T-cell (primary cell): ENCODE measurements at regions not wholly inside any gene's neighbourhood (a gene's known extent, or its start where the extent isn't known, plus 50 kb on each side); places are given as distances from the start of the nearest gene placed in this dataset.

ENCODE experiments used
- ATAC-seq, 4 experiments: fragments of 200-7000 bp in 3 of 4; fragments of 150-1000 bp in 1 of 4; cut with Tn5 transposase; replicated peaks in 1 of 4; 1 replicate in 3 of 4; 2 replicates in 1 of 4; pipeline ENCODE4 v1.10.0; 2021; ENCODE audit warnings: moderate library complexity in 3 of 4, mild to moderate bottlenecking in 2 of 4, moderate number of reproducible peaks in 1 of 4
- CTCF ChIA-PET, 2 donors: fragments of 300-600 bp; sonication (Branson Sonifier 250); formaldehyde crosslinking; loops; one replicate each; lab custom pipeline; 2022; ENCODE audit warnings: antibody characterized with exemption in 2 of 2; lab: Charles Lee
- POLR2A ChIA-PET, 2 donors: fragments of 300-600 bp; sonication (Branson Sonifier 250); formaldehyde crosslinking; loops; one replicate each; lab custom pipeline; 2022; ENCODE audit warnings: antibody characterized with exemption in 2 of 2; lab: Charles Lee
- DNase-seq, 35 experiments: peaks; one replicate each; pipeline versions ENCODE4 v3.0.0 to v3.0.0-alpha.2; 2013 to 2023
- H3K27ac ChIP-seq: one replicate; pipeline ENCODE4 v1.5.1; 2013; ENCODE audit warnings: low read length
- H3K27me3 ChIP-seq, 2 experiments: replicated peaks in 1 of 2; 1 replicate in 1 of 2; 2 replicates in 1 of 2; pipeline versions ENCODE4 v1.6.1 to v1.7.0; 2013; ENCODE audit warnings: low read length in 1 of 2, mixed read lengths in 1 of 2; ENCODE audit not compliant: control insufficient read depth in 2 of 2, insufficient read depth in 2 of 2; ENCODE audit errors: extremely low read depth in 1 of 2
- H3K36me3 ChIP-seq, 2 donors: 1 replicate in 1 of 2; 2 replicates in 1 of 2; pipeline versions ENCODE4 v1.6.1 to v1.7.0; 2013; ENCODE audit warnings: low read length in 1 of 2; ENCODE audit not compliant: control insufficient read depth in 2 of 2, insufficient read depth in 1 of 2; ENCODE audit errors: extremely low read depth in 1 of 2
- H3K4me1 ChIP-seq, 2 experiments: 1 replicate in 1 of 2; 2 replicates in 1 of 2; pipeline versions ENCODE4 v1.6.1 to v1.7.0; 2013; ENCODE audit warnings: low read length in 2 of 2, mixed read lengths in 1 of 2; ENCODE audit not compliant: insufficient read depth in 2 of 2, control insufficient read depth in 1 of 2; ENCODE audit errors: extremely low read depth in 1 of 2
- H3K4me3 ChIP-seq, 2 donors: 1 replicate in 1 of 2; 2 replicates in 1 of 2; pipeline versions ENCODE4 v1.5.1 to v1.7.0; 2013; ENCODE audit warnings: mild to moderate bottlenecking in 2 of 2, low read length in 1 of 2, moderate library complexity in 1 of 2; ENCODE audit not compliant: control insufficient read depth in 1 of 2; ENCODE audit errors: extremely low read depth in 1 of 2
- H3K9me3 ChIP-seq: 2 replicates; pipeline ENCODE4 v1.7.0; 2013
- H3K27ac Mint-ChIP-seq, 2 donors: one replicate each; pipeline ENCODE4 v1.8.0; 2020 to 2021; ENCODE audit warnings: mild to moderate bottlenecking in 2 of 2, mixed read lengths in 2 of 2
- H3K27me3 Mint-ChIP-seq, 2 donors: one replicate each; pipeline ENCODE4 v1.8.0; 2021 to 2022; ENCODE audit warnings: mixed read lengths in 2 of 2
- H3K36me3 Mint-ChIP-seq: one replicate; pipeline ENCODE4 v1.8.0; 2021; ENCODE audit warnings: mixed read lengths
- H3K4me1 Mint-ChIP-seq, 3 donors: one replicate each; pipeline ENCODE4 v1.8.0; 2020 to 2022; ENCODE audit warnings: mixed read lengths in 3 of 3, mild to moderate bottlenecking in 1 of 3
- H3K4me3 Mint-ChIP-seq, 3 donors: one replicate each; pipeline ENCODE4 v1.8.0; 2020 to 2022; ENCODE audit warnings: mild to moderate bottlenecking in 3 of 3, mixed read lengths in 3 of 3, moderate library complexity in 3 of 3
- H3K9me3 Mint-ChIP-seq, 3 donors: one replicate each; pipeline ENCODE4 v1.8.0; 2020 to 2022; ENCODE audit warnings: mixed read lengths in 3 of 3
- WGBS: methylation state at CpG from one replicate; pipeline ENCODE4 v1.1.5; 2013; ENCODE audit warnings: missing lambda C conversion rate; ENCODE audit not compliant: insufficient coverage; 5-methylcytosine and 5-hydroxymethylcytosine counted together

- H3K27me3 ChIP-seq, result peaks cover 0 to 10% of the 10 kb centered on the region in 2 experiments
- no peaks in the 10 kb centered on the region for H3K4me1 ChIP-seq
- H3K36me3 ChIP-seq, result no peaks in the 10 kb centered on the region
- H3K27ac ChIP-seq, result no peak overlapping the region
- ATAC-seq (no peak), DNase-seq (no peak)
- Mint-ChIP-seq H3K27me3 (peaks cover 19 to 22% of the 10 kb centered on the region in 2 donors), H3K4me1 (no peaks in the 10 kb centered on the region), H3K9me3 (no peaks in the 10 kb centered on the region), H3K4me3 (no peak overlapping the region), H3K36me3 (no peaks in the 10 kb centered on the region), H3K27ac (no peak overlapping the region)
- H3K4me3 ChIP-seq, result no peak overlapping the region
- POLR2A ChIA-PET, result no interaction called here
- CTCF ChIA-PET, result no interaction called here
- no peaks in the 10 kb centered on the region for H3K9me3 ChIP-seq
- 73% methylated on average over 4 of the region's 16 CpGs for WGBS
Observed at GRCh38 chr4:183838987-183839712, 66.0 kb upstream of the STOX2 start.

GRCh38 chr4:183840311-183840710 lies 64.8 kb upstream of the STOX2 start:
- Histone ChIP-seq H3K27me3 (peaks cover 0 to 10% of the 10 kb centered on the region in 2 experiments), H3K27ac (no peak overlapping the region), H3K4me3 (no peak overlapping the region), H3K9me3 (no peaks in the 10 kb centered on the region), H3K36me3 (no peaks in the 10 kb centered on the region), H3K4me1 (no peaks in the 10 kb centered on the region)
- ATAC-seq (peak in 3 of 4 experiments; percentile 44 to 61 (median 47)), DNase-seq (peak; percentile 8 to 73 (median 45))
- Mint-ChIP-seq H3K27ac (no peak overlapping the region), H3K36me3 (no peaks in the 10 kb centered on the region), H3K27me3 (peaks cover 24 to 30% of the 10 kb centered on the region in 2 donors), H3K4me1 (no peaks in the 10 kb centered on the region), H3K4me3 (no peak overlapping the region), H3K9me3 (no peaks in the 10 kb centered on the region)
- ChIA-PET CTCF (interaction anchor here (0.6 to 1.1 kb wide), 4 partner anchors 68 to 411 kb away, joined by 3 read pairs; no protein-coding TSS in a partner anchor), POLR2A (no interaction called here)
- 0% methylated on average over 3 of the region's 5 CpGs for WGBS

- H3K27me3 ChIP-seq, result peaks cover 0 to 10% of the 10 kb centered on the region in 2 experiments
- no peak overlapping the region for H3K27ac ChIP-seq
- H3K4me3 Mint-ChIP-seq, result no peak overlapping the region
- no peaks in the 10 kb centered on the region for H3K4me1 ChIP-seq
- ATAC-seq (no peak), DNase-seq (no peak)
- H3K27ac Mint-ChIP-seq, result no peak overlapping the region
- no peaks in the 10 kb centered on the region for H3K9me3 ChIP-seq
- H3K4me3 ChIP-seq, result no peak overlapping the region
- H3K27me3 Mint-ChIP-seq, result peaks cover 25 to 33% of the 10 kb centered on the region in 2 donors
- H3K9me3 Mint-ChIP-seq, result peaks cover 0 to under 1% (median 0%) of the 10 kb centered on the region in 3 donors
- H3K36me3 ChIP-seq, result no peaks in the 10 kb centered on the region
- no peaks in the 10 kb centered on the region for H3K4me1 Mint-ChIP-seq
- POLR2A ChIA-PET, result no interaction called here
- no peaks in the 10 kb centered on the region for H3K36me3 Mint-ChIP-seq
- CTCF ChIA-PET, result interaction anchor here (0.5 to 1.1 kb wide), 5 partner anchors 68 to 1293 kb away, joined by 3 read pairs; no protein-coding TSS in a partner anchor
- no CpG with 5 or more reads among the region's 8 CpGs for WGBS
Observed at GRCh38 chr4:183841001-183841400, 64.1 kb upstream of the STOX2 start.

GRCh38 chr4:183842129-183842528 lies 63.0 kb upstream of the STOX2 start:
- Mint-ChIP-seq H3K27ac (no peak overlapping the region), H3K4me1 (no peaks in the 10 kb centered on the region), H3K4me3 (no peak overlapping the region), H3K27me3 (peaks cover 27 to 36% of the 10 kb centered on the region in 2 donors), H3K9me3 (peaks cover 0 to 12% (median 5%) of the 10 kb centered on the region in 3 donors), H3K36me3 (no peaks in the 10 kb centered on the region)
- H3K27ac ChIP-seq, result no peak overlapping the region
- no peaks in the 10 kb centered on the region for H3K9me3 ChIP-seq
- DNase-seq (no peak), ATAC-seq (no peak)
- no peaks in the 10 kb centered on the region for H3K4me1 ChIP-seq
- CTCF ChIA-PET, result interaction anchor here in 1 of 2 donors (1.0 kb wide), 1 partner anchor 1250 kb away, joined by 3 read pairs; no protein-coding TSS in a partner anchor
- POLR2A ChIA-PET, result no interaction called here
- no CpG with 5 or more reads among the region's 3 CpGs for WGBS
- no peaks in the 10 kb centered on the region for H3K36me3 ChIP-seq
- H3K4me3 ChIP-seq, result no peak overlapping the region
- peaks cover 0 to 10% of the 10 kb centered on the region in 2 experiments for H3K27me3 ChIP-seq

- Histone ChIP-seq H3K4me3 (no peak overlapping the region), H3K27ac (no peak overlapping the region), H3K9me3 (no peaks in the 10 kb centered on the region), H3K27me3 (peaks cover 0 to 6% of the 10 kb centered on the region in 2 experiments), H3K36me3 (no peaks in the 10 kb centered on the region), H3K4me1 (no peaks in the 10 kb centered on the region)
- DNase-seq (no peak), ATAC-seq (no peak)
- Mint-ChIP-seq H3K4me3 (no peak overlapping the region), H3K27me3 (peaks cover 33 to 43% of the 10 kb centered on the region in 2 donors), H3K27ac (no peak overlapping the region), H3K36me3 (no peaks in the 10 kb centered on the region), H3K4me1 (no peaks in the 10 kb centered on the region), H3K9me3 (peaks cover 5 to 20% (median 10%) of the 10 kb centered on the region in 3 donors)
- 78% methylated on average over 2 of the region's 7 CpGs for WGBS
- CTCF ChIA-PET, result interaction anchor here in 1 of 2 donors (0.7 kb wide), 2 partner anchors 1254 to 1280 kb away, joined by 4 read pairs; no protein-coding TSS in a partner anchor
- POLR2A ChIA-PET, result no interaction called here
Observed at GRCh38 chr4:183843248-183843671, 61.8 kb upstream of the STOX2 start.

- Histone ChIP-seq H3K4me1 (no peaks in the 10 kb centered on the region), H3K9me3 (no peaks in the 10 kb centered on the region), H3K36me3 (no peaks in the 10 kb centered on the region), H3K27ac (no peak overlapping the region), H3K27me3 (peaks cover 0 to 7% of the 10 kb centered on the region in 2 experiments), H3K4me3 (no peak overlapping the region)
- DNase-seq (no peak), ATAC-seq (no peak)
- Mint-ChIP-seq H3K27ac (no peak overlapping the region), H3K4me3 (no peak overlapping the region), H3K4me1 (no peaks in the 10 kb centered on the region), H3K9me3 (peaks cover 5 to 20% (median 10%) of the 10 kb centered on the region in 3 donors), H3K27me3 (peaks cover 35 to 50% of the 10 kb centered on the region in 2 donors), H3K36me3 (no peaks in the 10 kb centered on the region)
- CTCF ChIA-PET, result no interaction called here
- POLR2A ChIA-PET, result no interaction called here
Observed at GRCh38 chr4:183846951-183847350, 58.2 kb upstream of the STOX2 start.
